Parathyroid adenoma (tissue), 2 donors: ENCODE measurements at regions not wholly inside any gene's neighbourhood (a gene's known extent, or its start where the extent isn't known, plus 50 kb on each side); places are given as distances from the start of the nearest gene placed in this dataset.

Source experiments
- H2AFZ ChIP-seq: fragments of 300-600 bp; sonication (generic); one replicate; pipeline ENCODE4 v1.7.0; 2017; ENCODE audit warnings: antibody characterized with exemption, mild to moderate bottlenecking
- H3K27ac ChIP-seq: fragments of 300-600 bp; sonication (generic); one replicate; pipeline ENCODE4 v1.7.0; 2017
- H3K27me3 ChIP-seq: fragments of 300-600 bp; sonication (generic); one replicate; pipeline ENCODE4 v1.7.0; 2017; ENCODE audit warnings: low read length; ENCODE audit not compliant: control insufficient read depth, insufficient read depth
- H3K36me3 ChIP-seq: fragments of 300-600 bp; sonication (generic); one replicate; pipeline ENCODE4 v1.7.0; 2017; ENCODE audit warnings: low read length; ENCODE audit not compliant: control insufficient read depth, insufficient read depth
- H3K4me1 ChIP-seq: fragments of 300-600 bp; sonication (generic); one replicate; pipeline ENCODE4 v1.7.0; 2017; ENCODE audit warnings: control low read depth
- H3K4me2 ChIP-seq: fragments of 300-600 bp; sonication (generic); one replicate; pipeline ENCODE4 v1.7.0; 2017; ENCODE audit warnings: low read length
- H3K4me3 ChIP-seq: fragments of 300-600 bp; sonication (generic); one replicate; pipeline ENCODE4 v1.7.0; 2017; ENCODE audit warnings: low read depth, low read length
- H3K79me2 ChIP-seq: fragments of 300-600 bp; sonication (generic); one replicate; pipeline ENCODE4 v1.7.0; 2017; ENCODE audit warnings: control low read depth
- H3K9ac ChIP-seq: fragments of 300-600 bp; sonication (generic); one replicate; pipeline ENCODE4 v1.7.0; 2017; ENCODE audit warnings: mild to moderate bottlenecking
- H3K9me3 ChIP-seq: fragments of 300-600 bp; sonication (generic); one replicate; pipeline ENCODE4 v1.7.0; 2017; ENCODE audit warnings: low read length; ENCODE audit not compliant: control insufficient read depth
- TF ChIP-seq, protein P1 (sequence below): fragments of 300-600 bp; sonication (generic); IDR thresholded peaks from one replicate; pipeline ENCODE4 v1.7.0; 2017; ENCODE audit warnings: antibody characterized with exemption, mild to moderate bottlenecking
- donor health status: primary hyperparathyroidism.

DNA sequence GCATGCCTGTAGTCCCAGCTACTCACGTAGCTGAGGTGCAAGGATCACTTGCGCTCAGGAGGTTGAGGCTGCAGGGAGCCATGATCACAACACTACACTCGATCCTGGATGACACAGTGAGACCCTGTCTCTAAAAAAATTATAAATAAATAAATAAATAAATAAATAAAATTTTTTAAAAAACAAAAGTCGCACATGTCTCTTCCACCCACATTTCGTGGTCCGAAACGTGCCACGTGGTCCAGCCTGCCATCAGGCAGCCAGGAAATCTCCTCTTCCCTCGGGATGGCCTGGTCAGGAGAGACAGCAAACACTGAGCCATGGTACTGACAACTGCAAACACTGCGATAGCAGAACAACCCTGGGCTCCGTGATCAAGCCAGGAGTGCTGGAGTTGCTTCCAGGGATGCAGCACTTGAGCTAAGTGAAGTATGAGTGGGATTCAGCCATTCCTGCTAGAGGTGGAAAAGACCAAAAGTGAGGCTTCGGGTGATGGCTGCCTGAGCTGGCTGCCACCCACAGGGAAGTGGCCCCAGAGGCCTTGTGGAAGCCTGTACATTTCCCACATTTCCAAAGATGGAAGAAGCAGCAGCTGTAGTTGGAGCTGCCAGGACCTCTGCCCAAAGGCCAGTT lies 193.1 kb downstream of the SMAD2 start:
- H3K4me3 ChIP-seq: no peak overlapping the region
- no peaks in the 10 kb centered on the region for H3K27me3 ChIP-seq
- H3K9ac ChIP-seq: no peak overlapping the region
- TF ChIP-seq, protein P1, sequence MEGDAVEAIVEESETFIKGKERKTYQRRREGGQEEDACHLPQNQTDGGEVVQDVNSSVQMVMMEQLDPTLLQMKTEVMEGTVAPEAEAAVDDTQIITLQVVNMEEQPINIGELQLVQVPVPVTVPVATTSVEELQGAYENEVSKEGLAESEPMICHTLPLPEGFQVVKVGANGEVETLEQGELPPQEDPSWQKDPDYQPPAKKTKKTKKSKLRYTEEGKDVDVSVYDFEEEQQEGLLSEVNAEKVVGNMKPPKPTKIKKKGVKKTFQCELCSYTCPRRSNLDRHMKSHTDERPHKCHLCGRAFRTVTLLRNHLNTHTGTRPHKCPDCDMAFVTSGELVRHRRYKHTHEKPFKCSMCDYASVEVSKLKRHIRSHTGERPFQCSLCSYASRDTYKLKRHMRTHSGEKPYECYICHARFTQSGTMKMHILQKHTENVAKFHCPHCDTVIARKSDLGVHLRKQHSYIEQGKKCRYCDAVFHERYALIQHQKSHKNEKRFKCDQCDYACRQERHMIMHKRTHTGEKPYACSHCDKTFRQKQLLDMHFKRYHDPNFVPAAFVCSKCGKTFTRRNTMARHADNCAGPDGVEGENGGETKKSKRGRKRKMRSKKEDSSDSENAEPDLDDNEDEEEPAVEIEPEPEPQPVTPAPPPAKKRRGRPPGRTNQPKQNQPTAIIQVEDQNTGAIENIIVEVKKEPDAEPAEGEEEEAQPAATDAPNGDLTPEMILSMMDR: no peak
- H3K36me3 ChIP-seq: no peaks in the 10 kb centered on the region
- H3K4me2 ChIP-seq: no peak overlapping the region
- H3K4me1 ChIP-seq: no peaks in the 10 kb centered on the region
- H3K79me2 ChIP-seq: no peaks in the 10 kb centered on the region
- H3K27ac ChIP-seq: no peak overlapping the region
- H3K9me3 ChIP-seq: no peaks in the 10 kb centered on the region
- no peak overlapping the region for H2AFZ ChIP-seq

DNA sequence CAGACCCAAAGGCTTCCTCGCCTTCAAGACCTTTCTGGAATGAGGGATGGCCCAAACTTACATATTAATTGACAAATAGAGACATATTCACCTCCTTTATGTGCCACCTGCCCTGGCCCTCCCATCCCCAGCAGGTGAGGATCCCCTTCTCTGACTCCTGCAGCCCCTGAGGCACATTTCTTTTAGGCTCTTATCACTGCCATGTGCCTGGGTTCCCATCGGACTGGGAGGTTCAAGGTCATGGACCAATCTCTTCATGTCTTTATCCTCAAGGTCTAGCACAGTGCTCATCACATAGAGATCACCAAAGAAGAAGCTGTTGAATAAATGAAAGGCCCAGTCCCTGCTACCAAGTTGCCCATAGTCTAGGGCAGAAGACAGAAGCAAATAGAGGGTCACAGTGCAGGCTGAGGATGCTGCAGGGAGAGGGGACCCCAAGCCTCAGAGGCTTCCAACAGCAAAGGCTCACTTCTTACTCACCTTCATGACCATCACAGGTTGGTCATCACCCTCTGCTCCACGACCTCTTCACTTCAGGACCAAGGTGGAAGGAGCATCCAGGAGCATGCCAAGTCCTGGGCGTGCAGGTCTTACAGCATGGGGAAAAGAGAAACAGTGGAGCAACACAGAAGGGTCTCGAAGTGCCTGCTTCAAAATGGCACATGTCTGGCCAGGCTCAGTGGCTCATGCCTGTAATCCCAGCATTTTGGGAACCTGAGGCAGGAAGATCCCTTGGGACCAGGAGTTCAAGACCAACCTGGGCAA lies 193.9 kb downstream of the SMAD2 start:
- Histone ChIP-seq H3K4me1 (no peaks in the 10 kb centered on the region), H3K9me3 (no peaks in the 10 kb centered on the region), H2AFZ (no peak overlapping the region), H3K4me2 (no peak overlapping the region), H3K9ac (no peak overlapping the region), H3K79me2 (no peaks in the 10 kb centered on the region), H3K4me3 (no peak overlapping the region), H3K27ac (no peak overlapping the region), H3K27me3 (no peaks in the 10 kb centered on the region), H3K36me3 (no peaks in the 10 kb centered on the region)
- TF ChIP-seq, protein P1: no peak

DNA sequence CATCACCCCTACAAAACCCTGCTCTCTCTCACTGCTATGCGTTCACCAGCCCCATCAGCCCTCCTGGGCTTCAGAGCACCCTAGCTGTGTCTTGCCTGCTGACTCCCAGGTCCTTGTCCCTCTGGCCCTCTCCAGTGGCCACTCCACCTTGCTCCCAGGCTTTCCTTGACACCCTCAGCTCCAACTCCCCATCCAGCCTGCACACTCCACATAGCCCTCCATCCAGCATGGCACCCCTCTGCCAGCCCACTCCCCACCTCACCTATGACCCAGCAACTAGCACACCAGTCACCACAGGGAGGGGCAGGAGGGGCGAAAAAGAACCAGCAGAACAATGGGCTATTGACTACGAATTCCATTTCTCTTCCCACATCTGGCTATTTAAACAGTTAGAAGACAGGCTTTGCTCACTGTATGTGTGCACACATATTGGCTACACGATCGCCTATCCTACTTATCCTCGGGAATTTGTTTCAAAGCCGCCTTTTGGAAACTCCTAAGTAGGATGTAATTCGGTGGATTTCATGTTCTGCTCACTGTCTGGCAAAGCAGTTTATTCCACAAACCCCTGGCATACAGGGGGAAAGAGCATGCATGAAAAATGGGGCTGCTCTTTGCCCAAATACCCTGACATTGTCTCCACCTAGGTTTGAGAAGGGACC lies 195.3 kb downstream of the SMAD2 start:
- H3K4me2 ChIP-seq: no peak overlapping the region
- H3K4me3 ChIP-seq: no peak overlapping the region
- TF ChIP-seq, protein P1: no peak
- no peaks in the 10 kb centered on the region for H3K4me1 ChIP-seq
- no peak overlapping the region for H3K27ac ChIP-seq
- H3K27me3 ChIP-seq: no peaks in the 10 kb centered on the region
- no peaks in the 10 kb centered on the region for H3K9me3 ChIP-seq
- H3K79me2 ChIP-seq: no peaks in the 10 kb centered on the region
- no peak overlapping the region for H2AFZ ChIP-seq
- no peak overlapping the region for H3K9ac ChIP-seq
- no peaks in the 10 kb centered on the region for H3K36me3 ChIP-seq

DNA sequence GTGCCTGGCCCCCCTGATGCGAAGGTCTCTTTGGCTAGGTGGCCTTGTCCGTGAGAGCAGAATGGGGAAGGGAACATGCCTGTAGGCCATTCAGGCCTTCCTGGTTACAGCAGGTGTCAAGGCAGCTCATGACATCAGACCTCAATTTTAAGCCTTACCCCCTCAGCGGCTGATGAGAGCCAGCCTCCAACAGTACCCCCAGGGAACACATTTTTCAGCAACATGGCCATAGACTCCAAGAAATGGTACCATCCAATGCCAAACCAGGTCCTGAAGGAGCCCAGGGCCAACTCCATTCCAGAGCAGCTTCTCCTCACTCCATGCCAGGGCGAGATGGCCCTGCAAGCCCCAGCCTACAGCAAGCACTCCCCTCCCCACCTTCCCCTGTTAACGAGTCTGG lies 199.2 kb downstream of the SMAD2 start:
- no peak overlapping the region for H3K4me2 ChIP-seq
- no peaks in the 10 kb centered on the region for H3K79me2 ChIP-seq
- H3K4me3 ChIP-seq: no peak overlapping the region

More for the DNA sequence above, 199.2 kb downstream of the SMAD2 start:
- no peaks in the 10 kb centered on the region for H3K36me3 ChIP-seq
- no peak overlapping the region for H2AFZ ChIP-seq
- TF ChIP-seq, protein P1: no peak
- no peaks in the 10 kb centered on the region for H3K4me1 ChIP-seq
- H3K9me3 ChIP-seq: no peaks in the 10 kb centered on the region
- no peaks in the 10 kb centered on the region for H3K27me3 ChIP-seq
- H3K9ac ChIP-seq: no peak overlapping the region
- no peak overlapping the region for H3K27ac ChIP-seq
